ENCODE measurements at regions not wholly inside any gene's neighbourhood (a gene's known extent, or its start where the extent isn't known, plus 50 kb on each side); places are given as distances from the start of the nearest gene placed in this dataset.

DNA sequence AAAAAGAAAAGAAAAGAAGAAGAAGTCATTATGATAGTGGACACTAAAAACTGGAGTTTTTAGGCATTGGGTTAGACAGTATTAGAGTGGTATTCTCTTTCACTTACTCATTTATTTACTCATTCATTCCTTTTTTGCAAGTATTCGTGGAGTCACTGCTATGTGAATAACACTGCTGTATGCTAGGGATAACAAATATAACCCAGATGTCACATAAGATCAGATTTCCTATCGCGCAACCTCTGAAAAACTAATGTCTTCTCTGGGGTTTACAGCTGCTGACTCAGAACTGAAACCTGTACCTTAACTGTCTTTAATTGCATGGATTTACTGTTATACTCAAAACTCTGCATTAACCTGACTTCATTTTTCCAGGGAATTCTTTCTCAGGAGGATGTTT, 353.7 kb downstream of the LRIG3 start:
- H3K9me3 ChIP-seq, result no peaks in the 10 kb centered on the region
- no peak overlapping the region for H3K4me3 ChIP-seq
- DNase-seq (ENCODE audit: low spot score), result no peak
- H3K27ac ChIP-seq, result no peak overlapping the region
- H3K4me1 ChIP-seq, result no peaks in the 10 kb centered on the region
- TF ChIP-seq, protein P1, sequence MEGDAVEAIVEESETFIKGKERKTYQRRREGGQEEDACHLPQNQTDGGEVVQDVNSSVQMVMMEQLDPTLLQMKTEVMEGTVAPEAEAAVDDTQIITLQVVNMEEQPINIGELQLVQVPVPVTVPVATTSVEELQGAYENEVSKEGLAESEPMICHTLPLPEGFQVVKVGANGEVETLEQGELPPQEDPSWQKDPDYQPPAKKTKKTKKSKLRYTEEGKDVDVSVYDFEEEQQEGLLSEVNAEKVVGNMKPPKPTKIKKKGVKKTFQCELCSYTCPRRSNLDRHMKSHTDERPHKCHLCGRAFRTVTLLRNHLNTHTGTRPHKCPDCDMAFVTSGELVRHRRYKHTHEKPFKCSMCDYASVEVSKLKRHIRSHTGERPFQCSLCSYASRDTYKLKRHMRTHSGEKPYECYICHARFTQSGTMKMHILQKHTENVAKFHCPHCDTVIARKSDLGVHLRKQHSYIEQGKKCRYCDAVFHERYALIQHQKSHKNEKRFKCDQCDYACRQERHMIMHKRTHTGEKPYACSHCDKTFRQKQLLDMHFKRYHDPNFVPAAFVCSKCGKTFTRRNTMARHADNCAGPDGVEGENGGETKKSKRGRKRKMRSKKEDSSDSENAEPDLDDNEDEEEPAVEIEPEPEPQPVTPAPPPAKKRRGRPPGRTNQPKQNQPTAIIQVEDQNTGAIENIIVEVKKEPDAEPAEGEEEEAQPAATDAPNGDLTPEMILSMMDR (IDR thresholded peaks at IDR 0.05), result no peak
- no peaks in the 10 kb centered on the region for H3K27me3 ChIP-seq
- H3K36me3 ChIP-seq, result no peaks in the 10 kb centered on the region

DNA sequence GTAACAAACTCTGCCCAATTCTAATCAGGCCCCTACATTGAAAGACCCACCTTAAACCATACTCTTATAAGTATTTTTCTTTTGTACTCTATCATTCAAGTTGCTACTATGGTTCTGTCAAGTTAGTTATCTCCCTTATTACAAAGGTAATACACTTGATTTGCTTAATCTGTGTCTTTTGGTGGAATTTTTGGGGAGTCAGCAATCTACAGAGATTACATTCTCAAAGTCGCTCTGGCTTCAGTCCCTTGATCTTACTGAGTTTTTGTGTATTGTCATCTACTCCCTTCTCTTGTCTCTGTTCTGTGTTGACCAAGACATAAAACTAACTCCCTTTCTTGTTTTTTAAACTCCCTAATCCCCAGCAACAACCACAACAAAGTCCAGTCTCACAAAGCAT, 353.1 kb downstream of the LRIG3 start:
- Histone ChIP-seq H3K27me3 (no peaks in the 10 kb centered on the region), H3K4me1 (no peaks in the 10 kb centered on the region), H3K4me3 (no peak overlapping the region), H3K36me3 (no peaks in the 10 kb centered on the region), H3K9me3 (no peaks in the 10 kb centered on the region), H3K27ac (no peak overlapping the region)
- no peak for DNase-seq (ENCODE audit: low spot score)
- TF ChIP-seq, protein P1 (IDR thresholded peaks at IDR 0.05), result no peak

DNA sequence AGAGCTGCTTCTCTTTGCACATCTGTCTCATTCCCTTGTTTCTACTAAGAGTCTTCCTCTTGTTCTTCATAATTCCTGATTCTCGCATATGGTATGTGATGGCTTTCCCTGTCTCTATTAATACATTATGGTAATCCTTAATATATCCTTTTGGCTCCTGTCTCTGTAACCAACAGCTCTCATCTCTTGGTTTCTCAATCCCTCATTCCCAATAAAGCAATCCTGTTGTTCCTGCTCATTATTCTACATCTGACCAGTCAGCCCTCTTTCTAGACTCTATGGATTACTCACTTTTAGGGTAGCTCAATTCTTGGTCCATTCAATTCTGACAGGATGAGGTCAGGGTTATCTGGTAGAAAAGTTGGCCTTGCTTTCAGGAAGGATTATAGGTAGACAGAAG, 349.9 kb downstream of the LRIG3 start:
- DNase-seq (ENCODE audit: low spot score), result no peak
- Histone ChIP-seq H3K27me3 (no peaks in the 10 kb centered on the region), H3K4me1 (no peaks in the 10 kb centered on the region), H3K27ac (no peak overlapping the region), H3K4me3 (no peak overlapping the region), H3K9me3 (no peaks in the 10 kb centered on the region), H3K36me3 (no peaks in the 10 kb centered on the region)
- TF ChIP-seq, protein P1 (IDR thresholded peaks at IDR 0.05), result no peak

DNA sequence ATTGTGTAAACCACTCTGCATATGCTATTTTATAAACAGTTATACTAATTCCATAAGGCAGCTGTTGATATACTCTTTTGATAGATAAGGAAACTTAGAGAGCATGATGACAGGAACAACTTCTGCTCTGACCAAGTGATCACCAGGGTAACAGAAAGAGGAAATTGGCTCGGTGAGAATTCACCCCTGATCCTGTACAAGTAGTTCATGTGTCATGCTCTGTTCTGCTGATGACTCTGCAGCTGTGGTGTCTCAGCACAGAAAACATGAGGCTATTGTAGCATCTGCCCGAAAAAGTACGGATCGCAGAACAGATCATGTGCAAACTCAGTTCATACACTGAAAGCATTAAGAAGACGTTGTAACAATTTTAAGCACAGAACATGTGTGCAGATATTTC, 345.0 kb downstream of the LRIG3 start:
- H3K4me1 ChIP-seq, result no peaks in the 10 kb centered on the region
- H3K4me3 ChIP-seq, result no peak overlapping the region
- H3K27me3 ChIP-seq, result no peaks in the 10 kb centered on the region
- no peak for DNase-seq (ENCODE audit: low spot score)
- TF ChIP-seq, protein P1 (IDR thresholded peaks at IDR 0.05), result no peak
- no peaks in the 10 kb centered on the region for H3K36me3 ChIP-seq
- H3K9me3 ChIP-seq, result no peaks in the 10 kb centered on the region
- no peak overlapping the region for H3K27ac ChIP-seq

DNA sequence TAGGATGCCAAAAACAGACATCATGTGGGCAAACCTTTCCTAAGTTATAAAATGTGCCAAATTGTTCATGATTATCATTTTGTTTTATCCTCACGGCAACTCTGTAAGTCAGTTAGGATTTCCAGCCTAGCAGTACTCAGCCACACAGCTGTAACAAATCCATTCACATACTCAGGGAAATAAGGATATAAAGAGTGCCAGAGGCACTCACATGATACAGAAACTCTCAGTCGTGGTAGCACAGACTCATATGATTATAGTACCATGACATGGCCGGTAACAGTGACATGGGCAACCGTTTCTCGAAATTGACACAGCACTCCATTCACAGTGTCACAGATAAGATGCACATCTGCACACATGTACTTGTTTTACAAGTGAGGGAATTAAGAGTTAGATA, 344.2 kb downstream of the LRIG3 start:
- no peak overlapping the region for H3K27ac ChIP-seq
- H3K36me3 ChIP-seq, result no peaks in the 10 kb centered on the region
- no peaks in the 10 kb centered on the region for H3K27me3 ChIP-seq

DNA sequence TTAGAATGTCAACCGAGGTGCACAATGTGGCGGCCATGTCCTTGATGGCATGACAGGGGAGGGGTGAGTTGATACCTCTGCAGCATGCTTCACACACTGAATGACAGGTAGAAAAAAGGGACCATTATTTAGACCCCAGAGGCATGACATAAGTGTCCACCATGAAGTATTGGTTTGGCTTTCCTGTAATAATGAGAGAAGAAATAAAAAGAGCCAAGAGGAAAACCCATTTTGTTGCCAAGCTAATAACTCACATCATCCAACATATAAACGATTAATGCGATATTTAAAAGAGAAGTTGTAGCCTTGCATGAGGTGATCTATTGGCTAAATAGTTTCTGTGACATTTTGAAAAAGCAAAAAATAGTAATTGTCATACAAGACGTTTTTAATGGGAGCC, 343.4 kb downstream of the LRIG3 start:
- no peaks in the 10 kb centered on the region for H3K4me1 ChIP-seq
- no peaks in the 10 kb centered on the region for H3K36me3 ChIP-seq
- H3K27ac ChIP-seq, result no peak overlapping the region
- no peaks in the 10 kb centered on the region for H3K9me3 ChIP-seq
- no peak for DNase-seq (ENCODE audit: low spot score)
- TF ChIP-seq, protein P1 (IDR thresholded peaks at IDR 0.05), result no peak
- H3K4me3 ChIP-seq, result no peak overlapping the region
- no peaks in the 10 kb centered on the region for H3K27me3 ChIP-seq

More for the DNA sequence above, 344.2 kb downstream of the LRIG3 start:
- Histone ChIP-seq H3K9me3 (no peaks in the 10 kb centered on the region), H3K4me1 (no peaks in the 10 kb centered on the region), H3K4me3 (no peak overlapping the region)
- TF ChIP-seq, protein P1 (IDR thresholded peaks at IDR 0.05), result no peak
- no peak for DNase-seq (ENCODE audit: low spot score)
